Lower leg skin (tissue), 3 donors: ENCODE measurements at regions not wholly inside any gene's neighbourhood (a gene's known extent, or its start where the extent isn't known, plus 50 kb on each side); places are given as distances from the start of the nearest gene placed in this dataset.

Experiments used
- CTCF ChIP-seq, 3 donors: fragments of 450-650 bp; IDR thresholded peaks; one replicate each; pipeline ENCODE4 v1.5.1; 2016; ENCODE audit warnings: antibody characterized with exemption in 3 of 3, mild to moderate bottlenecking in 3 of 3, moderate library complexity in 2 of 3
- POLR2A ChIP-seq, 2 donors: fragments of 450-650 bp; IDR thresholded peaks; one replicate each; pipeline ENCODE4 v1.6.1; 2016 to 2017; ENCODE audit warnings: antibody characterized with exemption in 2 of 2, mild to moderate bottlenecking in 1 of 2, moderate library complexity in 1 of 2

- TF ChIP-seq CTCF (IDR thresholded peaks at IDR 0.05) = no peak
- no peak for TF ChIP-seq POLR2A (IDR thresholded peaks at IDR 0.05)
Observed at GRCh38 chr10:130817046-130817624, 494.4 kb downstream of the TCERG1L start.
